HG02885 (cell line): ENCODE measurements at regions not wholly inside any gene's neighbourhood (a gene's known extent, or its start where the extent isn't known, plus 50 kb on each side); places are given as distances from the start of the nearest gene placed in this dataset.
"Not testable (repeated sequence)": the region's sequence is repeated elsewhere in the genome, so short reads cannot be mapped to it uniquely, and the experiment has no call there.

Source experiments
- ATAC-seq: cut with Tn5 transposase; IDR thresholded peaks from one replicate; pipeline ENCODE4 v1.9.1; 2021; ENCODE audit warnings: mild to moderate bottlenecking; ENCODE audit not compliant: unreplicated experiment, poor library complexity

DNA sequence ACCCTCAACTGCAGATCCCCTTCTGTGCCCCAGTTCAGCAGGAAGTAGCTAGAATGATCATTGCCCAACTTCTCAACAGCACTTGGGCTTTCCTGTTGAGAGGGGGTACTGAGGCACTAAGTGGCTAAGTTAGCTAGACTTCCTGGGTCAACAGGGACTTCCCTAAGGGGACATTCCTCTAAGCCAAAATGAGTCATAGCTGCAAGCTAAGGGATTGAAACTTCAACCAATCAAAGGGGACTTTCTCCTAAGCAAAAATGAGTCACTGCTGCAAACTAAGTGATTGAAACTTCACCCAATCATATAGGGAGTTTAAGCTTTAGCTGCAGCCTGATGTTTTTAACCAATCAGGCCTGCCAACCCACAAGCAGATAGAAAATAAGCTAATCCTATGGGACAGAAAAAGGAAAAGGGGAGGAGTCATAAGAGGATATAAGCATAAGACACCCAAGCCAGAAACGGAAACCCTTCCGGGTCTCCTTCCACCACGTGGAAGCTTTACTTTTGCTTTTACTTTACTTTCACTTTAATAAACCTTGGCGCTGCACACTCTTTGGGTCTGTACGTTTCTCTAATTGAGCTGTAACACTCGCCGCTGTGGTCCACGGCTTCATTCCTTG is 659.0 kb upstream of the HS3ST5 start:
- peak; percentile 37 for ATAC-seq

GRCh38 chr6:115000736-115001135 is 657.9 kb upstream of the HS3ST5 start:
- no peak for ATAC-seq

GRCh38 chr6:114998492-114998891 is 655.7 kb upstream of the HS3ST5 start:
- ATAC-seq = no peak

- peak; percentile 82 for ATAC-seq
Observed at GRCh38 chr6:114997813-114998292, 655.0 kb upstream of the HS3ST5 start.

DNA sequence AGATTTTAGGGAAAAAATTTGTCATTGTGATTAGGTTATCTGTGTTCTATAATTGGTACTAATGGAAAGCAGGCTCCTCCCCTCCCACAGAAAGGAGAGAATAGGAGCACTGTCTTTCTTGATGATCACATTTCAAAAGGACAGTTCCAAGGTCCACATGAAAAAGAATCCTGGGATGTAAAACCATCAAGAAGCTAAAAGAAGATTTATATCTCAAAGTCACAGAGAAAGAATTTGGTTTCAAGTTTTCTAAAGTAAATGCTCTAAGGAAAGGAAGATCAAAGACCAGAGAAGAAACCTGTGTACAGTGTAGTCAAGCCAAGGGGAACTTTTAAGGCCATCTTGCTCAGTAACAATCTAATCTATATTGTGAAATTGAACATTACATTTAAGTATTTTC is 652.7 kb upstream of the HS3ST5 start:
- ATAC-seq = no peak

DNA sequence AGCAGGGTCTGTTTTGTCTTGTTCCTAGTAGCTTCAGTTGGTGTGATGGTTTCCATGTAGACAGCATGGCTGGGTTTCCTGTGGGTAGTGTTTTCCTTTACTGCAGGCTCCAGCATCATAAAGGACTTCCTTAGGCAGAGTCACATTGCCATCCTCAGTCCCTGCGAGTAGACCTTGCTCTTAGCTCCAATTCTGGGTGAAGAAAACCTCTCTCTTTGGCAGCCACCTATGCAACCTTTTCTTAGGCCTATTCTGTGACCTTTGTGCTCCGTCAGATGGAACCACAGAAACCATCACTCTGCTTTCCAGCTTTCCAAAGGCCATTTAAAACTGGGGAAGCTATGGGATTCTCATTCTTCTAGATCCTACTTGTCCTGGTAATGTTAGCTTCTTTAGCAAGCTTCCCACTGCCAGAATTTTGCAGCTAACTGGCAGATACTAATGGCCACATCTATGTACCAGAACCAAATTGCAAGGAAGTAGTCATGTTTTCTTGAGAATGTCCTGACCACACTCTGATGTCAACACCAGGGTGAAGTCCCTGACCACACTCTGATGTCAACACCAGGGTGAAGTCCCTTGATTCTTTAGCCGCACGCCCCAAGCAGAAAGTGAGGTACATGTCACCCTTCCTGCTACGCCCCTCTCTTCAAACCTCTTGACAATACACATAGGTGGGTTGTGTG is 646.6 kb upstream of the HS3ST5 start:
- ATAC-seq = peak; percentile 99

- no peak for ATAC-seq
Observed at GRCh38 chr6:114987281-114987680, 644.5 kb upstream of the HS3ST5 start.

- ATAC-seq = peak; percentile 70
Observed at GRCh38 chr6:114955363-114955762, 612.5 kb upstream of the HS3ST5 start.

DNA sequence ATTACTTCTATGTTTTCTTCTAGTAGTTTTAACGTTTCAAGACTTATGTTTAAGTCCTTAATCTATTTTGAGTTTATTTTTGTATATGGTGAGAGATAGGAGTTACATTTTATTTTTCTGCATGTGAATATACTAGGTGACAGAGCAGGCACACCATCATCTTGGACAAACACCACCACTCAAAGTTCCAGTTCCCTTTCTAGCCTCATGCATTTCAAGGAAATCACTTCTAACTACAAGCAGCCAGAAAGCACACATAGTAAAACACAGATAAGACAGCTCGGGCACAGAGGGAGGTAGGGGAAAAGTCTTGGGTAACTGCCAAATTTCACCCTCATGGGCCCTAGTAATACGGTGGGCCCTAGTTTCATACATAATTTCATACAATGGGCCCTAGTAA is 609.4 kb upstream of the HS3ST5 start:
- ATAC-seq = no peak

- no peak for ATAC-seq
Observed at GRCh38 chr6:114945392-114945791, 602.6 kb upstream of the HS3ST5 start.

DNA sequence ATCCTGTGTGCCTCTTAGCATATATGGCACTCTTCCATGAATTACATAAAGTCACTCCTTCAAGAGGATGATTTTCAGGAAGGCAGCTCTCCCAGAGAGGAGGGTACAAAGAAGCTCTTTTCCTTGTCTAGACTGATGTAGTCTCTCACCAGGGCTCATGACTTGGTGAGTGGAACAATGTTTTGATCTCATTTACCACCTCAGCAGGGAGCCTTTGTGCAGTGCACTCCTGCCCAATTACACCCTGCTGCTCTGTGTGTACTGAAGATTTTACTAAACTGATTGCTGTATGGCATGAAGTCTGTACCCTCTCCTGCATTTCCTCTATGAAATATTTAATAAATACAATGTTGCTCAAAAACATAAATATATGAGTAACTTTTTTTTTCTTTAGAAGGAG is 598.3 kb upstream of the HS3ST5 start:
- no peak for ATAC-seq

DNA sequence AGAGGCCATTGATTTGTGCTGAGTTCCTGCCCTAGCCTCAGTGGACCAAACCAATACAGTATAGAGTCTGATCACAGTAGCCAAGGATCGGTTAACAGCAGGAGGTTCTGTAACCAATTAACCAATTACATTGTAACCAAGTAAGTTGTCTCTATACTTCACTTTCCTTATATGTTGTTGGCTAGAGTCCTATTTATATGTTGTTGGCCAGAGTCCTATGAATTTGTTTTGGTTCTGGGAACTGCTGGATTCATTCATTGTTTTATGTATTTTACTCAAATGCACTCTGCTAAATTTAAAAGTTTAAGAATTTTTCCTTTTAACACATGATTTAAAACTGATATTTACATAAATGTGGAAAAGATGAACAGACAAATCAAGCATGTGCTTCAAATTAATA is 597.4 kb upstream of the HS3ST5 start:
- ATAC-seq = no peak

DNA sequence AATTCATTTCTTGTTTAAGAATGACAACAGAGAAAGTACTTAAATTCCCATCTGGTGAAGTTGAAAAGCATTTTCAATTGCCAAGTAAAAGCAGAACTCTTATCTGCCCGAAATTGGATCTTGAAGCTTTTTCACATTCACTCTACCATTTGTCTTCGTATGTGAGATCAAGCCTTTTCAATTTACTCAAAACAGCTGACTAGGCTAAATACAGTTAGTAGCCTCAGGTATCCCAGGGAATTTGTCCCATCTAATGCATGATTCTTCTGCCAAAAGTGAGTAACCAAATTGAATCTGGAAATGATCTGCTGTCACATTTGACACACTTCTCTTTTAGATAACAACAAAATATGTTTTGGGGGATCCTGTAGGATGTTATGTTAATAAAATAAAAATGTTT is 596.8 kb upstream of the HS3ST5 start:
- no peak for ATAC-seq

DNA sequence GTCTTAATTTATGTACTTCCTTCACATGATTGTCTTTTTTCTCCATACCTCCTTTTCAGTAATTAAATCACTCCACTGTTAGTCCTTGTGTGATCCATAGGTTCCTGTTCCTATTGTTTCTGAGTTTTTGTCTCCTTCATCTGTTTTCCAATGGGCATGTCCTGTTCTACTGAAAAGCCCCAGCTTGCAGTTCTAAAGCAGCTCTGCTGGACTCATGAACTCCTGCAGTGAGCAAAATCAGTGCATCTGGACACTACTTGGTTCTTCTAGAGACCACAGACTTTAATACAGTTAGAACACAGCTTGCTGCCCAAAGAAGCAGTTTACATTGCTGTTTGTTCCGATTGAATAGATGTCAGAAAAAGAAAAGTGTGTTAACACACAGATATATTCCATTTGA is 593.3 kb upstream of the HS3ST5 start:
- no peak for ATAC-seq

- no peak for ATAC-seq
Observed at GRCh38 chr6:114934079-114934478, 591.3 kb upstream of the HS3ST5 start.

- ATAC-seq = not testable (repeated sequence)
Observed at GRCh38 chr6:114928731-114929130, 585.9 kb upstream of the HS3ST5 start.

GRCh38 chr6:114906096-114906495 is 563.3 kb upstream of the HS3ST5 start:
- no peak for ATAC-seq

- ATAC-seq = no peak
Observed at GRCh38 chr6:114897536-114897935, 554.7 kb upstream of the HS3ST5 start.

DNA sequence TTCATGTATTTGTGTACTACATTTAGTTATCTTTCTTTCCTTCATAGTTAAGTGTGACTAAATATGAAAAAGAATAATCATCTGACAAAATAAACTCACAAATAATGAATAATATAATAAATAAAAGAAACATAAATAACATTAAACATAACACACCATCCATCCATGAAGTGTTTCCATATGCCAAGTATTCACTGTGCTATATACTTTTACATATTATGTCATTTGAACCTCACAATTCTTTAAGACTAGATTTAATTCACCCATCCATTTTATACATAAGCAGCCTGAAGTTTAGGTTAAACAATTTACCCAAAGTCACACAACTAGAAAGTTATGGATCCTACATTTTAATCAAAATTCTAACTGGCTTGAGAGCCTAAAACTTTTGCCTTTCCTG is 549.4 kb upstream of the HS3ST5 start:
- ATAC-seq = no peak

DNA sequence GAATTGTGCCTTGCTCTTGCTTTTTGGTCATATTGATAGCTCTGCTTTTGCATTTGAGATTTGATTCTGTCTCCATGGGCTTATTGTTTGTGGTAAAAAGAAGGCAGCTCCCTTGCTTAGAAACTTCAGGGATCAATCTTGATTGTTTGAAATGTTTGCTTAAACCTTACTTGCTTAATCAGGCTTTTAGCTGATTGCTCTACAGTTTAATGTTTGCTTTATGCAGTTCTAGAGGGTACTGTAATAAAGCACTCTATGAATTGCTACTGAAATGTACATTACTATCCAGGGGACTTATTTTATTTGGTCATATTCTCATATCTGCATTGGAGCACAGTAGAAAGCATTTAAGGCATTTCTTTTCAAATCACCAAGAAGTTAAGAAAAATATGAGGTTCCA is 545.4 kb upstream of the HS3ST5 start:
- no peak for ATAC-seq

GRCh38 chr6:114886670-114887436 is 544.0 kb upstream of the HS3ST5 start:
- ATAC-seq = no peak
